Peyer's patch (tissue), 4 donors: ENCODE measurements at regions not wholly inside any gene's neighbourhood (a gene's known extent, or its start where the extent isn't known, plus 50 kb on each side); places are given as distances from the start of the nearest gene placed in this dataset.

Experiments used
- POLR2A ChIP-seq, 2 donors: fragments of 450-650 bp; IDR thresholded peaks; one replicate each; pipeline ENCODE4 v1.5.1; 2017; ENCODE audit warnings: antibody characterized with exemption in 2 of 2, mild to moderate bottlenecking in 2 of 2, moderate library complexity in 2 of 2
- TF ChIP-seq, protein P1 (sequence below), 6 experiments: fragments of 450-650 bp in 4 of 6; fragments of 200-600 bp in 2 of 6; sonication (generic) in 1 of 6; IDR thresholded peaks; one replicate each; pipeline ENCODE4 v1.5.1; 2017 to 2019; ENCODE audit warnings: antibody characterized with exemption in 6 of 6, mild to moderate bottlenecking in 3 of 6, moderate library complexity in 1 of 6

DNA sequence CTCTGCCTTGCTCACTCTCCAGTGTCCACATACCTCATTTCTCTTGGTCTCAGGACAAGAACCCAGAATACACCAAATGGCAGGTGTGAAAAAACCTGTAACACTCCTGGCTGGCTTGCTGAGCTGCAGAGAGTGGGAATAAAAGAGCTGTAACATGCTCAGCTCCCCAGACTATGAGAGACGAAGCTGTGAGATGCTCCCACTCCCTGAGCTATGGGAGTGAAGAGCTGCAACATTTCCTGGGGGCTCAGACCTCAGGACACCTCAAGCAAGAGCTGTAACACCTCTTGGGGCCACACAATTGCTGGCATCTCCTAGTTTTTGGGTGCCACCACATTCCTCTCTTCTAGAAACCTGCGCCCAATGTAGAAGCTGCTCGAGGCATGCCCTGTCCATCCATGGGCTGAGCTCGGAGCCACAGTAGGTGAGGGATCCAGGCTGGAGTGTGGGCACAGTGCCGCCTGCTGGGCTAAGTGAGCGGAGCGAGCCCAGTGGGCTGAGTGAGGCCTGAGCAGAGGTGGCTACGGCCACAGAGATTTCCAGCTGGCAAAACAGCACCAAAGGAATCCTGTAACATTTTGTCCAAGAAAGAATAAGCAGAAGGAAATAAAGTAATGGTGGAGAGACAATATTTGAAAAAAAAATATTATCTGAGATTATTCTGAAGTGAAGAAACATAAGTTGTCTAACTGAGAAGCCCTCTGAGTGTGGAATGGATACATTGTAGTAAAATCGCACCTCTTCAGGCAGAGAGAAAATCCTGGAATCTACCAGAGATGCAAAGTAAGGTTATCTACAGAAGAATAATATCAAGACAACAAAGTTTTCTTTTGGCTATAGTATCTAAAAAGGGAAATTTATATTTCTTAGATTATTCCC lies 186.2 kb upstream of the PCDH9 start:
- TF ChIP-seq, protein P1, sequence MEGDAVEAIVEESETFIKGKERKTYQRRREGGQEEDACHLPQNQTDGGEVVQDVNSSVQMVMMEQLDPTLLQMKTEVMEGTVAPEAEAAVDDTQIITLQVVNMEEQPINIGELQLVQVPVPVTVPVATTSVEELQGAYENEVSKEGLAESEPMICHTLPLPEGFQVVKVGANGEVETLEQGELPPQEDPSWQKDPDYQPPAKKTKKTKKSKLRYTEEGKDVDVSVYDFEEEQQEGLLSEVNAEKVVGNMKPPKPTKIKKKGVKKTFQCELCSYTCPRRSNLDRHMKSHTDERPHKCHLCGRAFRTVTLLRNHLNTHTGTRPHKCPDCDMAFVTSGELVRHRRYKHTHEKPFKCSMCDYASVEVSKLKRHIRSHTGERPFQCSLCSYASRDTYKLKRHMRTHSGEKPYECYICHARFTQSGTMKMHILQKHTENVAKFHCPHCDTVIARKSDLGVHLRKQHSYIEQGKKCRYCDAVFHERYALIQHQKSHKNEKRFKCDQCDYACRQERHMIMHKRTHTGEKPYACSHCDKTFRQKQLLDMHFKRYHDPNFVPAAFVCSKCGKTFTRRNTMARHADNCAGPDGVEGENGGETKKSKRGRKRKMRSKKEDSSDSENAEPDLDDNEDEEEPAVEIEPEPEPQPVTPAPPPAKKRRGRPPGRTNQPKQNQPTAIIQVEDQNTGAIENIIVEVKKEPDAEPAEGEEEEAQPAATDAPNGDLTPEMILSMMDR (IDR thresholded peaks at IDR 0.05) = no peak
- TF ChIP-seq POLR2A (IDR thresholded peaks at IDR 0.05) = no peak
